Mesenchymal stem cell (in vitro differentiated cells and primary cell): ENCODE measurements at regions not wholly inside any gene's neighbourhood (a gene's known extent, or its start where the extent isn't known, plus 50 kb on each side); places are given as distances from the start of the nearest gene placed in this dataset.

Experiments
- DNase-seq: peaks from one replicate; pipeline ENCODE4 v3.0.0-alpha.2; 2013
- H2AFZ ChIP-seq: one replicate; pipeline ENCODE4 v1.6.1; 2013; ENCODE audit warnings: low read depth, mild to moderate bottlenecking, control low read depth, inconsistent platforms, low read length, moderate library complexity
- H2AK5ac ChIP-seq: 2 replicates; pipeline ENCODE4 v1.6.1; 2013; ENCODE audit warnings: low read length, moderate library complexity, mild to moderate bottlenecking, inconsistent platforms; ENCODE audit not compliant: severe bottlenecking
- H2BK120ac ChIP-seq: one replicate; pipeline ENCODE4 v1.6.1; 2013; ENCODE audit warnings: low read depth, mild to moderate bottlenecking, inconsistent platforms, low read length, moderate library complexity
- H2BK12ac ChIP-seq, 2 experiments: one replicate each; pipeline ENCODE4 v1.6.1; 2013; ENCODE audit warnings: inconsistent platforms in 2 of 2, low read length in 2 of 2, mild to moderate bottlenecking in 2 of 2, moderate library complexity in 2 of 2, control low read depth in 1 of 2
- H2BK15ac ChIP-seq: one replicate; pipeline ENCODE4 v1.6.1; 2013; ENCODE audit warnings: mild to moderate bottlenecking, low read depth, inconsistent platforms; ENCODE audit not compliant: poor library complexity, severe bottlenecking
- H2BK5ac ChIP-seq: 2 replicates; pipeline ENCODE4 v1.6.1; 2013; ENCODE audit warnings: low read depth, mild to moderate bottlenecking, low read length, control low read depth, inconsistent platforms; ENCODE audit not compliant: poor library complexity, severe bottlenecking
- H3K14ac ChIP-seq, 2 experiments: one replicate each; pipeline ENCODE4 v1.6.1; 2013; ENCODE audit warnings: inconsistent platforms in 2 of 2, low read length in 2 of 2, control low read depth in 1 of 2, mild to moderate bottlenecking in 1 of 2, moderate library complexity in 1 of 2
- H3K18ac ChIP-seq, 2 experiments: one replicate each; pipeline ENCODE4 v1.6.1; 2013; ENCODE audit warnings: inconsistent platforms in 2 of 2, low read length in 2 of 2, control low read depth in 1 of 2, low read depth in 1 of 2, mild to moderate bottlenecking in 1 of 2
- H3K23ac ChIP-seq, 2 experiments: one replicate each; pipeline ENCODE4 v1.6.1; 2013; ENCODE audit warnings: inconsistent platforms in 2 of 2, low read length in 2 of 2, mild to moderate bottlenecking in 2 of 2, moderate library complexity in 2 of 2, control low read depth in 1 of 2
- H3K27ac ChIP-seq: 2 replicates; pipeline ENCODE4 v1.5.1; 2013; ENCODE audit warnings: mild to moderate bottlenecking, moderate library complexity, low read length, control low read depth, inconsistent platforms; ENCODE audit not compliant: poor library complexity, severe bottlenecking
- H3K27me3 ChIP-seq, 2 experiments: 2 replicates each; pipeline versions ENCODE4 v1.6.1 to v1.7.0; 2013; ENCODE audit warnings: low read length in 2 of 2, mild to moderate bottlenecking in 2 of 2, moderate library complexity in 2 of 2, control low read depth in 1 of 2, inconsistent platforms in 1 of 2; ENCODE audit not compliant: control insufficient read depth in 1 of 2, insufficient read depth in 1 of 2
- H3K36me3 ChIP-seq, 2 experiments: 2 replicates each; pipeline versions ENCODE4 v1.6.1 to v1.7.0; 2013; ENCODE audit warnings: low read length in 2 of 2, control low read depth in 1 of 2, inconsistent platforms in 1 of 2, low read depth in 1 of 2, mild to moderate bottlenecking in 1 of 2; ENCODE audit not compliant: insufficient read depth in 2 of 2, control insufficient read depth in 1 of 2
- H3K4ac ChIP-seq, 2 experiments: one replicate each; pipeline ENCODE4 v1.6.1; 2013; ENCODE audit warnings: inconsistent platforms in 2 of 2, low read length in 2 of 2, mild to moderate bottlenecking in 2 of 2, moderate library complexity in 2 of 2, control low read depth in 1 of 2, low read depth in 1 of 2
- H3K4me1 ChIP-seq: 2 replicates; pipeline ENCODE4 v1.6.1; 2013; ENCODE audit warnings: low read depth, low read length, control low read depth; ENCODE audit not compliant: control insufficient read depth, insufficient read depth
- H3K4me2 ChIP-seq: 2 replicates; pipeline ENCODE4 v1.6.1; 2013; ENCODE audit warnings: low read length, mild to moderate bottlenecking, inconsistent platforms; ENCODE audit not compliant: poor library complexity, severe bottlenecking
- H3K4me3 ChIP-seq, 2 experiments: 2 replicates each; pipeline versions ENCODE4 v1.5.1 to v1.7.0; 2013; ENCODE audit warnings: low read length in 2 of 2, mild to moderate bottlenecking in 2 of 2, control low read depth in 1 of 2, low read depth in 1 of 2; ENCODE audit not compliant: insufficient read depth in 1 of 2
- H3K79me1 ChIP-seq: replicated peaks from 2 replicates; pipeline ENCODE4 v1.6.1; 2013; ENCODE audit warnings: mild to moderate bottlenecking, control low read depth, low read length, inconsistent platforms; ENCODE audit not compliant: poor library complexity, severe bottlenecking
- H3K9ac ChIP-seq: 2 replicates; pipeline ENCODE4 v1.7.0; 2013; ENCODE audit warnings: mild to moderate bottlenecking, low read length, moderate library complexity
- H3K9me3 ChIP-seq: 2 replicates; pipeline ENCODE4 v1.7.0; 2013; ENCODE audit warnings: mild to moderate bottlenecking, low read length; ENCODE audit not compliant: control insufficient read depth
- H4K8ac ChIP-seq: one replicate; pipeline ENCODE4 v1.6.1; 2013; ENCODE audit warnings: inconsistent platforms, mild to moderate bottlenecking, low read length, moderate library complexity
- H4K91ac ChIP-seq: one replicate; pipeline ENCODE4 v1.6.1; 2013; ENCODE audit warnings: mild to moderate bottlenecking, low read length, inconsistent platforms
- WGBS: methylation state at CpG from one replicate; pipeline ENCODE4 v1.1.7; 2013; ENCODE audit warnings: mixed read lengths; 5-methylcytosine and 5-hydroxymethylcytosine counted together

- H3K9me3 ChIP-seq = peaks cover 7% of the 10 kb centered on the region
- no peak for DNase-seq
- H3K79me1 ChIP-seq = no peaks in the 10 kb centered on the region
- 84% methylated on average over 13 of the region's 14 CpGs for WGBS
- no peak overlapping the region for H2BK5ac ChIP-seq
- no peak overlapping the region for H2BK12ac ChIP-seq
- no peak overlapping the region for H2BK15ac ChIP-seq
- H3K4ac ChIP-seq = no peak overlapping the region
- H2BK120ac ChIP-seq = no peak overlapping the region
- H3K18ac ChIP-seq = no peak overlapping the region
- no peak overlapping the region for H2AK5ac ChIP-seq
- no peak overlapping the region for H4K8ac ChIP-seq
- no peaks in the 10 kb centered on the region for H3K36me3 ChIP-seq
- H4K91ac ChIP-seq = no peak overlapping the region
- no peak overlapping the region for H3K23ac ChIP-seq
- no peak overlapping the region for H3K4me2 ChIP-seq
- H3K9ac ChIP-seq = no peak overlapping the region
- H3K27me3 ChIP-seq = no peaks in the 10 kb centered on the region
- H3K27ac ChIP-seq = no peak overlapping the region
- H3K4me1 ChIP-seq = no peaks in the 10 kb centered on the region
- no peak overlapping the region for H3K4me3 ChIP-seq
- H3K14ac ChIP-seq = no peak overlapping the region
- no peak overlapping the region for H2AFZ ChIP-seq
These were observed 1160.4 kb downstream of the BRD1 start for GRCh38 chr22:48667289-48667688.

- no peak overlapping the region for H4K8ac ChIP-seq
- H3K27me3 ChIP-seq = no peaks in the 10 kb centered on the region
- no peak overlapping the region for H2BK5ac ChIP-seq
- no peak overlapping the region for H3K4me3 ChIP-seq
- H3K9ac ChIP-seq = no peak overlapping the region
- H3K18ac ChIP-seq = no peak overlapping the region
- H3K27ac ChIP-seq = no peak overlapping the region
- DNase-seq = no peak
- H3K23ac ChIP-seq = no peak overlapping the region
- H3K4ac ChIP-seq = no peak overlapping the region
- peaks cover under 1% of the 10 kb centered on the region for H3K9me3 ChIP-seq
- H2BK12ac ChIP-seq = no peak overlapping the region
- H2BK15ac ChIP-seq = no peak overlapping the region
- no peaks in the 10 kb centered on the region for H3K79me1 ChIP-seq
- H2BK120ac ChIP-seq = no peak overlapping the region
- H4K91ac ChIP-seq = no peak overlapping the region
- H3K14ac ChIP-seq = no peak overlapping the region
- no peaks in the 10 kb centered on the region for H3K4me1 ChIP-seq
- H2AK5ac ChIP-seq = no peak overlapping the region
- no peaks in the 10 kb centered on the region for H3K36me3 ChIP-seq
- 67% methylated on average over 7 of the region's 9 CpGs for WGBS
- H2AFZ ChIP-seq = no peak overlapping the region
- no peak overlapping the region for H3K4me2 ChIP-seq
These were observed 1161.1 kb downstream of the BRD1 start for GRCh38 chr22:48666620-48667019.

GRCh38 chr22:48665311-48665995 lies 1162.2 kb downstream of the BRD1 start:
- Histone ChIP-seq H2AK5ac (no peak overlapping the region), H3K9ac (no peak overlapping the region), H3K4me3 (no peak overlapping the region), H3K4me1 (no peaks in the 10 kb centered on the region), H4K8ac (no peak overlapping the region), H2BK5ac (no peak overlapping the region), H3K4me2 (no peak overlapping the region), H3K9me3 (no peaks in the 10 kb centered on the region), H3K14ac (no peak overlapping the region), H3K23ac (no peak overlapping the region), H3K36me3 (no peaks in the 10 kb centered on the region), H3K79me1 (no peaks in the 10 kb centered on the region), H2BK12ac (no peak overlapping the region), H3K4ac (no peak overlapping the region), H2BK120ac (no peak overlapping the region), H2BK15ac (no peak overlapping the region), H3K18ac (no peak overlapping the region), H3K27ac (no peak overlapping the region), H2AFZ (no peak overlapping the region), H4K91ac (no peak overlapping the region), H3K27me3 (no peaks in the 10 kb centered on the region)
- DNase-seq = no peak
- 91% methylated on average over 12 of the region's 22 CpGs for WGBS

GRCh38 chr22:48664586-48664985 lies 1163.1 kb downstream of the BRD1 start:
- H4K8ac ChIP-seq = no peak overlapping the region
- H2BK120ac ChIP-seq = no peak overlapping the region
- no peak overlapping the region for H3K4me2 ChIP-seq
- WGBS = 86% methylated on average over 13 of the region's 13 CpGs
- no peak overlapping the region for H2BK12ac ChIP-seq
- H4K91ac ChIP-seq = no peak overlapping the region
- H3K18ac ChIP-seq = no peak overlapping the region
- no peak for DNase-seq
- H2AFZ ChIP-seq = no peak overlapping the region
- no peak overlapping the region for H2BK15ac ChIP-seq
- H2AK5ac ChIP-seq = no peak overlapping the region
- no peak overlapping the region for H2BK5ac ChIP-seq
- H3K14ac ChIP-seq = no peak overlapping the region
- no peaks in the 10 kb centered on the region for H3K9me3 ChIP-seq
- H3K4me1 ChIP-seq = no peaks in the 10 kb centered on the region
- no peaks in the 10 kb centered on the region for H3K27me3 ChIP-seq
- H3K79me1 ChIP-seq = no peaks in the 10 kb centered on the region
- no peak overlapping the region for H3K4me3 ChIP-seq
- no peaks in the 10 kb centered on the region for H3K36me3 ChIP-seq
- H3K27ac ChIP-seq = no peak overlapping the region
- H3K9ac ChIP-seq = no peak overlapping the region
- no peak overlapping the region for H3K23ac ChIP-seq
- no peak overlapping the region for H3K4ac ChIP-seq
